Mesendoderm (in vitro differentiated cells): ENCODE measurements at regions not wholly inside any gene's neighbourhood (a gene's known extent, or its start where the extent isn't known, plus 50 kb on each side); places are given as distances from the start of the nearest gene placed in this dataset.

ENCODE experiments used
- DNase-seq: peaks from one replicate; pipeline ENCODE4 v3.0.0; 2013
- H2AK5ac ChIP-seq: 2 replicates; pipeline ENCODE4 v1.6.1; 2013; ENCODE audit warnings: low read length, inconsistent platforms
- H2BK120ac ChIP-seq: 2 replicates; pipeline ENCODE4 v1.6.1; 2013; ENCODE audit warnings: low read depth, mild to moderate bottlenecking, low read length, moderate library complexity, mixed read lengths
- H2BK15ac ChIP-seq: replicated peaks from 2 replicates; pipeline ENCODE4 v1.6.1; 2013; ENCODE audit warnings: low read depth, mild to moderate bottlenecking, moderate library complexity
- H2BK5ac ChIP-seq: 2 replicates; pipeline ENCODE4 v1.6.1; 2013; ENCODE audit warnings: low read length, inconsistent platforms
- H3K18ac ChIP-seq: 2 replicates; pipeline ENCODE4 v1.6.1; 2013; ENCODE audit warnings: mild to moderate bottlenecking, low read length, mixed read lengths
- H3K23ac ChIP-seq: one replicate; pipeline ENCODE4 v1.6.1; 2013; ENCODE audit warnings: low read length
- H3K27ac ChIP-seq: 2 replicates; pipeline ENCODE4 v1.5.1; 2013; ENCODE audit warnings: low read depth, mild to moderate bottlenecking, inconsistent platforms, low read length, moderate library complexity
- H3K27me3 ChIP-seq: 2 replicates; pipeline ENCODE4 v1.6.1; 2013; ENCODE audit warnings: low read length, control low read depth, mild to moderate bottlenecking, inconsistent platforms; ENCODE audit not compliant: insufficient read depth, poor library complexity
- H3K36me3 ChIP-seq: 2 replicates; pipeline ENCODE4 v1.6.1; 2013; ENCODE audit warnings: low read length, inconsistent platforms; ENCODE audit not compliant: control insufficient read depth, insufficient read depth
- H3K4ac ChIP-seq: one replicate; pipeline ENCODE4 v1.6.1; 2013; ENCODE audit warnings: low read depth, mild to moderate bottlenecking, low read length, moderate library complexity
- H3K4me1 ChIP-seq: 2 replicates; pipeline ENCODE4 v1.6.1; 2013; ENCODE audit warnings: low read depth, low read length, inconsistent platforms; ENCODE audit not compliant: control insufficient read depth
- H3K4me2 ChIP-seq: 2 replicates; pipeline ENCODE4 v1.6.1; 2013; ENCODE audit warnings: low read length
- H3K4me3 ChIP-seq: 2 replicates; pipeline ENCODE4 v1.5.1; 2013; ENCODE audit warnings: mild to moderate bottlenecking, low read length
- H3K56ac ChIP-seq: one replicate; pipeline ENCODE4 v1.6.1; 2013; ENCODE audit warnings: low read length
- H3K79me1 ChIP-seq: 2 replicates; pipeline ENCODE4 v1.6.1; 2013; ENCODE audit warnings: low read length, inconsistent platforms
- H3K79me2 ChIP-seq: 2 replicates; pipeline ENCODE4 v1.6.1; 2013; ENCODE audit warnings: mild to moderate bottlenecking, low read length; ENCODE audit not compliant: control insufficient read depth, insufficient read depth
- H3K9ac ChIP-seq: 2 replicates; pipeline ENCODE4 v1.6.1; 2013; ENCODE audit warnings: low read length, inconsistent platforms
- H4K5ac ChIP-seq: one replicate; pipeline ENCODE4 v1.6.1; 2013; ENCODE audit warnings: low read length
- H4K8ac ChIP-seq: one replicate; pipeline ENCODE4 v1.6.1; 2013; ENCODE audit warnings: low read depth, mild to moderate bottlenecking, control low read depth, low read length, moderate library complexity
- WGBS: extraction: QIAGEN DNeasy Blood & Tissue Kit; methylation state at CpG from one replicate; pipeline ENCODE4 v1.1.7; 2013; ENCODE audit warnings: low lambda C conversion rate, missing lambda C conversion rate; ENCODE audit not compliant: insufficient coverage; ENCODE audit errors: extremely low coverage; 5-methylcytosine and 5-hydroxymethylcytosine counted together

- no peaks in the 10 kb centered on the region for H3K27me3 ChIP-seq
- no peaks in the 10 kb centered on the region for H3K79me1 ChIP-seq
- H2BK15ac ChIP-seq, result no peak overlapping the region
- no peak for DNase-seq
- no peak overlapping the region for H2BK120ac ChIP-seq
- H4K5ac ChIP-seq, result no peak overlapping the region
- H3K79me2 ChIP-seq, result no peaks in the 10 kb centered on the region
- no peak overlapping the region for H4K8ac ChIP-seq
- no peak overlapping the region for H3K4ac ChIP-seq
- no peak overlapping the region for H3K4me3 ChIP-seq
- no peak overlapping the region for H3K18ac ChIP-seq
- H3K4me2 ChIP-seq, result no peak overlapping the region
- H3K4me1 ChIP-seq, result no peaks in the 10 kb centered on the region
- H3K36me3 ChIP-seq, result no peaks in the 10 kb centered on the region
- no peak overlapping the region for H3K27ac ChIP-seq
- WGBS, result no CpG with 5 or more reads among the region's 1 CpG
- H3K9ac ChIP-seq, result no peak overlapping the region
- no peak overlapping the region for H2BK5ac ChIP-seq
- no peak overlapping the region for H2AK5ac ChIP-seq
- H3K23ac ChIP-seq, result no peak overlapping the region
- no peak overlapping the region for H3K56ac ChIP-seq
Observed at GRCh38 chr2:129061769-129062121, 743.1 kb upstream of the HS6ST1 start.

DNA sequence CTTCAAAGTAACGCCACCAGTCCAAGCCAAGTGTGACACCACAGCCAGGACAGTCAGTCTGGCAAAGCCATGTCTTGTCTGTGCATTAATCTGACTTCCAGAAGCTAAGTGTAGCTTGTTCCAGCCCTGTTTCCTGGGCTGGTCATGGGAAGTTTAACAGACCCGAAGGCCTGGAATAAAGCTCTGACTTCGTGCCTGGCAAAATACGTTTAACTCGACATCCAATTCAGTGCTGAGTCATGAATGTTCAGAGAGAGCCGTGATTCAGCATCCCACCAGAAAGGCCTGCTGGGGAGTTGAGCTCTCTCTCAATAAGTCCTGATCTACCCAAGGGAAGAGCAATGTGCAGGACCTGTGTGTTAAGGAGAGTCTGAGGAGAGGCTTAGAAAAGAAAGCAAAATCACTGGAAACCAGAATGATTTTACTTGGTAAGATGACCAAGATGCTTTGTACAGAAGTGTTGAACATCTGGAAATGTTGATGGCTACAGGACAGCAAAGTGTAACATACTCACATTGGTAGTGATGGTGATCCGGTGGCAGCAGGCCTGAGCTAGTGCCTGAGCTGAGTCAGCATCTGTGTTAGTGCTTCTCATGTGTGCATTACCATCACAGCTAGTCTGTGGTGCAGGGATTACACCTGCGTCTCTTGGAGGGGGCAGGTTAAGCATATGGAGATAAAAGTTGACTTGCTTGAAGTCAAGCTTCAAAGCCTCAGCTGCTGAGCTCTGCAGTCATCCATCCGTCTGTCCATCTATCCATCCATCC, 743.7 kb upstream of the HS6ST1 start:
- H3K23ac ChIP-seq, result no peak overlapping the region
- H3K36me3 ChIP-seq, result no peaks in the 10 kb centered on the region
- H4K5ac ChIP-seq, result no peak overlapping the region
- no peaks in the 10 kb centered on the region for H3K79me2 ChIP-seq
- no peak overlapping the region for H3K9ac ChIP-seq
- no peak overlapping the region for H3K4me2 ChIP-seq
- H2BK15ac ChIP-seq, result no peak overlapping the region
- H3K18ac ChIP-seq, result no peak overlapping the region
- no peak overlapping the region for H2BK5ac ChIP-seq
- no peak overlapping the region for H2BK120ac ChIP-seq
- H3K4me3 ChIP-seq, result no peak overlapping the region
- H3K56ac ChIP-seq, result no peak overlapping the region
- no peaks in the 10 kb centered on the region for H3K4me1 ChIP-seq
- no peak overlapping the region for H3K27ac ChIP-seq
- H3K27me3 ChIP-seq, result no peaks in the 10 kb centered on the region
- no peaks in the 10 kb centered on the region for H3K79me1 ChIP-seq
- no CpG with 5 or more reads among the region's 9 CpGs for WGBS
- DNase-seq, result no peak
- no peak overlapping the region for H3K4ac ChIP-seq
- H4K8ac ChIP-seq, result no peak overlapping the region
- no peak overlapping the region for H2AK5ac ChIP-seq

- Histone ChIP-seq H3K79me2 (no peaks in the 10 kb centered on the region), H3K36me3 (no peaks in the 10 kb centered on the region), H3K27me3 (no peaks in the 10 kb centered on the region), H4K8ac (no peak overlapping the region), H2BK120ac (no peak overlapping the region), H3K4me3 (no peak overlapping the region), H3K4me2 (no peak overlapping the region), H3K56ac (no peak overlapping the region), H3K4me1 (no peaks in the 10 kb centered on the region), H3K18ac (no peak overlapping the region), H3K27ac (no peak overlapping the region), H3K4ac (no peak overlapping the region), H3K23ac (no peak overlapping the region), H3K79me1 (no peaks in the 10 kb centered on the region), H3K9ac (no peak overlapping the region), H2AK5ac (no peak overlapping the region), H2BK5ac (no peak overlapping the region), H4K5ac (no peak overlapping the region), H2BK15ac (no peak overlapping the region)
- DNase-seq, result no peak
- no CpG with 5 or more reads among the region's 1 CpG for WGBS
Observed at GRCh38 chr2:129067070-129067469, 748.4 kb upstream of the HS6ST1 start.

- Histone ChIP-seq H4K8ac (no peak overlapping the region), H2BK15ac (no peak overlapping the region), H3K79me1 (no peaks in the 10 kb centered on the region), H2BK5ac (no peak overlapping the region), H3K23ac (no peak overlapping the region), H3K79me2 (no peaks in the 10 kb centered on the region), H3K27ac (no peak overlapping the region), H3K4me2 (no peak overlapping the region), H3K4me1 (no peaks in the 10 kb centered on the region), H3K9ac (no peak overlapping the region), H3K36me3 (no peaks in the 10 kb centered on the region), H3K18ac (no peak overlapping the region), H3K4me3 (no peak overlapping the region), H3K27me3 (no peaks in the 10 kb centered on the region), H2AK5ac (no peak overlapping the region), H3K4ac (no peak overlapping the region), H4K5ac (no peak overlapping the region), H3K56ac (no peak overlapping the region), H2BK120ac (no peak overlapping the region)
- WGBS, result no CpG with 5 or more reads among the region's 3 CpGs
- no peak for DNase-seq
Observed at GRCh38 chr2:129067953-129068352, 749.3 kb upstream of the HS6ST1 start.

DNA sequence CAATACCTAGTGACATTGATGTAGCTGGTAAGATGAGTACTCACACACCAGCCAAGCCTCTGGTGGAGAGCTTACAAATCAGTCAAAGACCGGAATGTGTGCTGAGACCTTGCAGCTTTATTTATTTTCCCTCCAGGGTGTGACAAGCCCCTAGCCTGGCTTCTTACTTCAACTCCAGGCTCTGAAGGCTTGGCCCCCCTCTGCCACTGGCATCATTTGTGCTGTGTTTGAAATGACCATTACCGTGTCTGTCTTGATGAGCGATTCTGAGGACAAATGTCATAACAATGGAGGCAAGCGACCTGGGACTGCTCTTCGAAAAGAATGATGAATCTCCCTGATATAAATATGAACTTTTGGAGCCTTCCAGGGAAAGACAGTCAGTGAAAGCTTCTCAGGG, 749.9 kb upstream of the HS6ST1 start:
- H3K23ac ChIP-seq, result no peak overlapping the region
- no CpG with 5 or more reads among the region's 5 CpGs for WGBS
- no peak for DNase-seq

More for the DNA sequence above, 749.9 kb upstream of the HS6ST1 start:
- Histone ChIP-seq H3K79me1 (no peaks in the 10 kb centered on the region), H2BK120ac (no peak overlapping the region), H3K56ac (no peak overlapping the region), H2AK5ac (no peak overlapping the region), H3K4me1 (no peaks in the 10 kb centered on the region), H2BK15ac (no peak overlapping the region), H3K36me3 (no peaks in the 10 kb centered on the region), H4K5ac (no peak overlapping the region), H3K4me2 (no peak overlapping the region), H2BK5ac (no peak overlapping the region), H3K18ac (no peak overlapping the region), H3K9ac (no peak overlapping the region), H3K4me3 (no peak overlapping the region), H4K8ac (no peak overlapping the region), H3K27ac (no peak overlapping the region), H3K27me3 (no peaks in the 10 kb centered on the region), H3K79me2 (no peaks in the 10 kb centered on the region), H3K4ac (no peak overlapping the region)
